Naive B cell (primary cell): ENCODE measurements at regions not wholly inside any gene's neighbourhood (a gene's known extent, or its start where the extent isn't known, plus 50 kb on each side); places are given as distances from the start of the nearest gene placed in this dataset.

Experiments
- ATAC-seq, 2 donors: fragments of 150-1000 bp; cut with Tn5 transposase; 2 replicates each; pipeline ENCODE4 v1.10.0; 2021; ENCODE audit warnings: low read depth in 2 of 2, mild to moderate bottlenecking in 2 of 2, moderate library complexity in 2 of 2
- DNase-seq: peaks from one replicate; pipeline ENCODE4 v3.0.0; 2022
- H3K27ac Mint-ChIP-seq, 6 donors: one replicate each; pipeline ENCODE4 v1.8.0; 2020 to 2022; ENCODE audit warnings: mild to moderate bottlenecking in 6 of 6, mixed read lengths in 6 of 6, moderate library complexity in 5 of 6, inconsistent platforms in 2 of 6
- H3K27me3 Mint-ChIP-seq, 3 donors: one replicate each; pipeline ENCODE4 v1.8.0; 2021 to 2022; ENCODE audit warnings: mixed read lengths in 3 of 3, mild to moderate bottlenecking in 1 of 3
- H3K36me3 Mint-ChIP-seq, 2 donors: one replicate each; pipeline ENCODE4 v1.8.0; 2020 to 2022; ENCODE audit warnings: mixed read lengths in 2 of 2, inconsistent platforms in 1 of 2, mild to moderate bottlenecking in 1 of 2
- H3K4me1 Mint-ChIP-seq, 3 donors: one replicate each; pipeline ENCODE4 v1.8.0; 2020 to 2022; ENCODE audit warnings: mixed read lengths in 3 of 3, inconsistent platforms in 1 of 3, mild to moderate bottlenecking in 1 of 3, moderate library complexity in 1 of 3
- H3K4me3 Mint-ChIP-seq, 8 donors: one replicate each; pipeline ENCODE4 v1.8.0; 2020 to 2022; ENCODE audit warnings: mild to moderate bottlenecking in 8 of 8, mixed read lengths in 8 of 8, moderate library complexity in 8 of 8, inconsistent platforms in 2 of 8
- H3K9me3 Mint-ChIP-seq, 7 donors: one replicate each; pipeline ENCODE4 v1.8.0; 2020 to 2022; ENCODE audit warnings: mixed read lengths in 7 of 7, mild to moderate bottlenecking in 5 of 7, inconsistent platforms in 2 of 7, moderate library complexity in 1 of 7

GRCh38 chr7:155893176-155893575 is 80.9 kb upstream of the SHH start:
- no peaks in the 10 kb centered on the region for H3K36me3 Mint-ChIP-seq
- no peak overlapping the region for H3K4me3 Mint-ChIP-seq
- ATAC-seq (no peak), DNase-seq (no peak)
- H3K27ac Mint-ChIP-seq, result no peak overlapping the region
- H3K4me1 Mint-ChIP-seq, result no peaks in the 10 kb centered on the region
- no peaks in the 10 kb centered on the region for H3K27me3 Mint-ChIP-seq
- H3K9me3 Mint-ChIP-seq, result peaks cover 0 to 6% (median 0%) of the 10 kb centered on the region in 7 donors

DNA sequence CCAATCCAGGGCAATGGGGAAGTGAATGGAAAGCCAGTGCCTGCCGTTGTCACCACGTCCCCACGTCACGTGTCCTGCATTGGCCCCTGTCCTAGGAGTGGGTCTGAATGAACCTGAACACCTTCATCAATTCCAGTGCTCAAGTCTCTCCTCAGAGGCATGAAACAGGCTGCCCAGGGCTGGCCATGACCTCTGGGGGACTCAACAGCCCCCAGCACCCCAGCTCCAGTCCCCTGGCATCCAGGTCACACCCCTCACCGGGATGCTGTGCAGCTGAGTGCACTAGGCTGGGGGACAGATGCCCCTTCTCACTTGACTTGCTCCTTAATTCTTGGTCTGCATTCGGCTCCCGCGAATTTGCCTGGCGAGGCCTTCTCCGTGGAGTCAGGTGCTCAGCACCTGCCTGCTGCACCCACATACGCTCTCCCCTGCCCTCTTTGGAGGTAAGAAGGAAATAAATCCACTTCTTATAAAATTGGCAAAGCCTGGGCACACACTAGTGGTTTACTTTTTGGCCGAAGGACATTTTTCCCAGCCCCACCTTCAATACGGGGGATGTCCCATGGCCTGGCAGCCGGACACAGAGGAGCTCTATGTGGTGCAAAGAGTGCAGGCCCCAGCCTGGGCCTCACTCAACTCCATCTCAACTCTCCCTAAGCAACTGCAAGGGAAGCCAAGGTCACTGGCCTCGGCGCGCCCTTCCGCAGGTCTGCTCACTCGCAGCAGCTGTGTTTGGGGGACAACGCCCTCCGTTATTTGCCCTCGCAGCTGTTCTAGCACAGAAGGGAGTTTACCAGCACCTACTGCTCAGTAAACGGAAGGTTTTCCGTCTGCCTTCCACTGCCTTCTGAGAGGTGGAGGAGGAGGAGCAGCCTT is 77.6 kb upstream of the SHH start:
- Mint-ChIP-seq H3K9me3 (peaks cover 0 to 6% (median 0%) of the 10 kb centered on the region in 7 donors), H3K4me1 (peaks cover 0 to 3% (median 0%) of the 10 kb centered on the region in 3 donors), H3K4me3 (no peak overlapping the region), H3K27me3 (peaks cover 0 to 9% (median 9%) of the 10 kb centered on the region in 3 donors), H3K27ac (no peak overlapping the region), H3K36me3 (no peaks in the 10 kb centered on the region)
- DNase-seq, result no peak
- no peak for ATAC-seq

DNA sequence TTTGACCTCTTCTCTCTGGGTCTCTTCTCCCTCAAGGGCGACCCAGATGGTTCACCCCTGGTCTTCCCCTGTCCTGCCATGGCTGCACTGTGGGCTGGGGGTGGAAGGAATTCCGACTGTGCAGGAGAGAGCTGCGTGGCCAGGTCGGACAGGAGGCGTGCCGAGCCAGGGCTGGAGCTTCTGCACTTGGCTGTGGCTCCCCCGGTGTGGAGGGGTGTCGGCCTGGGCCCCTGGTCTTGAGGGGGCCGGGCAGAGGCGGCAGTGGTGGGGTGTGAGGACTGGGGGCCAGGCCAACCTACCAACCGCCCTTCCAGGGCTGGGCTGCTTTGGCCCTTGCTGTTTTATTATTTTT is 74.9 kb upstream of the SHH start:
- DNase-seq (no peak), ATAC-seq (no peak)
- peaks cover 4 to 18% (median 9%) of the 10 kb centered on the region in 3 donors for H3K27me3 Mint-ChIP-seq
- no peak overlapping the region for H3K4me3 Mint-ChIP-seq
- peaks cover 0 to 3% (median 0%) of the 10 kb centered on the region in 7 donors for H3K9me3 Mint-ChIP-seq
- H3K27ac Mint-ChIP-seq, result no peak overlapping the region
- peaks cover 0 to 3% (median 0%) of the 10 kb centered on the region in 3 donors for H3K4me1 Mint-ChIP-seq
- no peaks in the 10 kb centered on the region for H3K36me3 Mint-ChIP-seq

GRCh38 chr7:155886391-155887173 is 74.3 kb upstream of the SHH start:
- peaks cover 0 to 2% (median 0%) of the 10 kb centered on the region in 7 donors for H3K9me3 Mint-ChIP-seq
- peaks cover 0 to 3% (median 0%) of the 10 kb centered on the region in 3 donors for H3K4me1 Mint-ChIP-seq
- H3K4me3 Mint-ChIP-seq, result no peak overlapping the region
- no peak for ATAC-seq
- H3K36me3 Mint-ChIP-seq, result no peaks in the 10 kb centered on the region
- H3K27me3 Mint-ChIP-seq, result peaks cover 4 to 18% (median 9%) of the 10 kb centered on the region in 3 donors
- DNase-seq, result no peak
- no peak overlapping the region for H3K27ac Mint-ChIP-seq

DNA sequence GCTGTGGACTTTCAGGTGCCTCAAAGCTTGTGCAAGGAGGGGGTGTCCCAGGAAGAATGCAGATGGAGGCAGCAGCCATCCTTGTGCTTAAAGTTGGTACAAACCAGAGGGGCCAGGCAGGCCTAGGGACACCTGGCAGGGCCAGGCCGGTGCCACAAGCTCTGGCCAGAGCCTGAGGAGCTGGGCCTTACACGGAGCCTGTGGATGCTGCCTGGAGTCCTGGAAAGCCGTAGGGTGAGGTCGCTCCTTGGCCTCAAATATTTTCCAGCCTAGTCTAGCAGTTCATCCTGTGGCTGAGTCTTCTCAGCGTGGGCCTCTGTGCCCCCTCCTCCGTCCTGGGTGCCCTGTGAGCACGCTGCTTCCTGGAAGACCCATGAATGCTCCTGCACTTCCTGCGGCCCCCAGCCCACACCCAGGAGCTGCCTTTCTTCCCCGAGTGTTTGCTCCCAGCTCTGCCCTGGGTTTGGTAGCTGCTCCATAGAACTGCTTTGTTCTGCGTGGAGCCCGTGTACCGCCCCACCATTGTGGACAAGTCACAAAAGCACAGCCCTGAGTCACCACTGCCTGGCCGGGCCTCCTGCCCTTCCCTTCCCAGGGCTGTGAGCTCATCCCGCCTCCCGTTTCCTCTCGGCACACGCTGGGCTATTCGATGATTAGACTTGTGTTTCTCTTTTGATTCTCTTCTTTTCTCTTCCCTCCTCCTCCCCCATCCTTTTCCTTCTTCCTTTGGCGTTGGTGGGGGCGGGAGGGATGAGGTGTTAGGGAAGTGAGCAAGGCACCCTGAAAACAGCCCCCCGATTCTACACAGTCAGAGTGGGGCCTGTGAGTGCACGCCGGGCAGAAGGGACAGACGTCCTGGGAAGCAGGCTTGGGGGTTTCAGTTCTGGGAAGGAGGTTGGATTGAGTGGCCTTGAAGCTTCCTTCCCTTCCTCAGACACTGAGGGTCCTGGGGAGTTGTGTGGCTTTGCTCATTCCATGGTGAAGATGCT is 73.2 kb upstream of the SHH start:
- Mint-ChIP-seq H3K36me3 (no peaks in the 10 kb centered on the region), H3K4me3 (no peak overlapping the region), H3K4me1 (peaks cover 0 to 3% (median 0%) of the 10 kb centered on the region in 3 donors), H3K27ac (no peak overlapping the region), H3K27me3 (peaks cover 4 to 18% (median 9%) of the 10 kb centered on the region in 3 donors), H3K9me3 (peaks cover 0 to 2% (median 0%) of the 10 kb centered on the region in 7 donors)
- ATAC-seq (no peak), DNase-seq (no peak)

DNA sequence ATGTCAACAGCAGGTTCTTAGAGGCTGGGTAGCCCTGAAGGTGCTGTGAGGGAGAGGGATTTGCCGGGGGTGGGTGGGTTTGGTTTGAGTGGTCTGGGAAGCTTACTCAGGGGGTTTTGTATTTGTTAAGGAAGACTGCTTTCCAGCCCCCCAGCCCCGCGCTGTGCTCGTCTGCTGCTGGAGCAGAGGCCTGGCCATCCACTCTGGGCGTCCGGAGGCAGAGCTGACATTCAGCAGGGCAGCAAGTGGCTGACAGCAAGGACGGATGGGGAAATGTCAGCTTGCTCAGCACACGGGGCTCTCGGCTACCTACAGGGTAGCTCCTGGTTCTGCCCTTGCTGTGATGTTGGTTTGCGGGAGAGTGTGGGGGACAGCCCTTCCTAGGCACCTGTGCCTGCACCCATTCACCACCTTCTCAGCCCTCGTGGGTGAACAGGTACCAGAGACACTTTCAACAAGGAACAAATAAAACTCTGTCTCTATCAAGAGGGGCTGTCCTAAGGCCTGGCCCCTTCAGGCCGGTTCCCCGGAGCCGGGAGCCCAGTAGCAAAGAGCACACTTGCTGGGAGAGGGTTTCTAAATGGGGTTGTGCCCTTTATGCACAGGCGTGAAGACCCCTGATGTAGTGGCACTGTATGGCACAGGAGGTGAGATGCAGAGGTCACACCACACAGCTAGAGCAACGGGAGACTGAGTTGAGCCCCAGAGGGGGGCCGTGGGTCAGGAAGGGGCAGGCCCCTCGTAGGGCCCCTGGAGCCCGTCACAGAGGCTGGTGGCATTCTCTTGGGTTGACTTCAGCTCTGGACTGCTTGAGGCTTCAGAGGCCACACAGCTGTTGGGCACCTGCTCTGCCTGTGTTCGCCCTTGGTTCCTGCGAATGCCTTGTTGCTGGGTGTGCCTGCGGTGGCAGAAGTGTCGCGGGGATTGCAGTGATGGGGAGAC is 72.2 kb upstream of the SHH start:
- Mint-ChIP-seq H3K27ac (no peak overlapping the region), H3K4me3 (no peak overlapping the region), H3K36me3 (no peaks in the 10 kb centered on the region), H3K27me3 (peaks cover 4 to 18% (median 9%) of the 10 kb centered on the region in 3 donors), H3K9me3 (peaks cover 0 to 2% (median 0%) of the 10 kb centered on the region in 7 donors), H3K4me1 (peaks cover 0 to 3% (median 0%) of the 10 kb centered on the region in 3 donors)
- ATAC-seq (no peak), DNase-seq (no peak)

DNA sequence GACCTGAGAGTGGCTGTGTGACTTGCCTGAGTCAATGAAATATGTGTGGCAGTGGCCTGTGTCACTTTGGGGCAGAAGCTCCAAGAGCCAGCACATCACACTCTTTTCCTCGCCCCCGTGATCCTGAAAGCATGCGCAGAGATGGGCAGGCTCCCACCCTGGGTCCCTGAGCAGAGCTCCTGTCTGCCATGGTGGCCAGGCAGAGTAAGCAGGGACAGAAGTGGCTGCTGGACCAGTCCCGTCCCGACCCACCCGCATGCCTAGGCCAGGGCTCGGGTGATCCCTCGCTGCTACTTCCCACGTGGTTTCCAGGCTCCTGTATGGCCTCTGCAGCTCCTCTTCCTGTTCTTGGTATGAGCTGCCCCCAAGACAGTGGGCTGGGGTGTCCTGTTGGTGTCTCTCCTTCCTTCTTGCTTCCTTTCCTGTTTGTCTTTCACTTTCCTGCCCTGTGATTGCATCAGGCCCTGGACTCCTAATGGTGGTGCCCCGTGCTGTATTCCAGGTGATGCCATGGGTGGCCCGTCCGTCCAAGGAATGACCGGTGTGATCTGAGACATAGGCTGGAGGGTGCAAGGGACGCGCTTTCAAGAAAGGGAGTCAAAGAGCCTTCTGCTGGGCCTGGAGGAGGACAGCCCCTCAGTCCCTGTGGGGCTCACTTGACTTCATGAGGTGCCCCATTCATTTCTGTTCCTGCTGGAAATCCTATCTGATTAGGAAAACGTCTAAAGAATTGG is 71.4 kb upstream of the SHH start:
- no peak overlapping the region for H3K4me3 Mint-ChIP-seq
- ATAC-seq, result no peak
- H3K4me1 Mint-ChIP-seq, result peaks cover 0 to 3% (median 0%) of the 10 kb centered on the region in 3 donors
- H3K36me3 Mint-ChIP-seq, result no peaks in the 10 kb centered on the region
- no peak for DNase-seq
- H3K27ac Mint-ChIP-seq, result no peak overlapping the region
- peaks cover 0 to 2% (median 0%) of the 10 kb centered on the region in 7 donors for H3K9me3 Mint-ChIP-seq
- peaks cover 4 to 18% (median 9%) of the 10 kb centered on the region in 3 donors for H3K27me3 Mint-ChIP-seq

- Mint-ChIP-seq H3K4me3 (no peak overlapping the region), H3K4me1 (peaks cover 0 to 3% (median 0%) of the 10 kb centered on the region in 3 donors), H3K36me3 (no peaks in the 10 kb centered on the region), H3K9me3 (peaks cover 0 to 2% (median 0%) of the 10 kb centered on the region in 7 donors), H3K27me3 (peaks cover 4 to 15% (median 9%) of the 10 kb centered on the region in 3 donors), H3K27ac (no peak overlapping the region)
- DNase-seq, result no peak
- ATAC-seq, result no peak
Measured at GRCh38 chr7:155882596-155882995, 70.3 kb upstream of the SHH start.

GRCh38 chr7:155881471-155882350 is 69.4 kb upstream of the SHH start:
- H3K27me3 Mint-ChIP-seq, result peaks cover 4 to 13% (median 9%) of the 10 kb centered on the region in 3 donors
- H3K27ac Mint-ChIP-seq, result no peak overlapping the region
- ATAC-seq (no peak), DNase-seq (no peak)
- H3K36me3 Mint-ChIP-seq, result no peaks in the 10 kb centered on the region
- H3K9me3 Mint-ChIP-seq, result peaks cover 0 to 2% (median 0%) of the 10 kb centered on the region in 7 donors
- H3K4me3 Mint-ChIP-seq, result no peak overlapping the region
- peaks cover 0 to 3% (median 0%) of the 10 kb centered on the region in 3 donors for H3K4me1 Mint-ChIP-seq

GRCh38 chr7:155880721-155881120 is 68.5 kb upstream of the SHH start:
- no peaks in the 10 kb centered on the region for H3K4me1 Mint-ChIP-seq
- H3K36me3 Mint-ChIP-seq, result no peaks in the 10 kb centered on the region
- no peak for ATAC-seq
- peaks cover 1 to 9% (median 4%) of the 10 kb centered on the region in 3 donors for H3K27me3 Mint-ChIP-seq
- no peak overlapping the region for H3K27ac Mint-ChIP-seq
- H3K9me3 Mint-ChIP-seq, result peaks cover 0 to 2% (median 0%) of the 10 kb centered on the region in 7 donors
- DNase-seq, result no peak
- H3K4me3 Mint-ChIP-seq, result no peak overlapping the region

DNA sequence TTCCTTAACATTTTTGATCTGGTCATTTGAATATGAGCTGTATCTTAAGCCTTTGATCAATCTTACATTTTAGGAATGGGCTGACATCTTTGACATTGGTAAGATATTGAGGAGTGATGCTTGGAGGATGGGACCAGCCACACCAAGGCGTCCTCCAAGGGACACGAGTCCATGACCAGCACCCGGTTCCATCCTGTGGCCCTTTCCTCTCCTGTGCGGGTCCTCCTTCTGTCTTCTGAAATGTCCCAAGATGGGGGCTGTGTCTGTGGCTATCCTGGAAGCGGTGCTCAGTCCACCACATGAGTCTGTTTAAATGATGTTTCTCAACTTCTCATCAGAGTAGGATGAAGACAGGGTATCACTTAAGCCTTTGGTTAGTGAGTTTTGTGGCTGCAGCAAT is 67.3 kb upstream of the SHH start:
- Mint-ChIP-seq H3K27me3 (peaks cover 0 to 7% (median 2%) of the 10 kb centered on the region in 3 donors), H3K4me3 (no peak overlapping the region), H3K9me3 (peaks cover 0 to 2% (median 0%) of the 10 kb centered on the region in 7 donors), H3K27ac (no peak overlapping the region), H3K4me1 (peaks cover 0 to under 1% (median 0%) of the 10 kb centered on the region in 3 donors), H3K36me3 (no peaks in the 10 kb centered on the region)
- no peak for DNase-seq
- ATAC-seq, result no peak
